Activated CD4-positive, CD25-positive, alpha-beta regulatory T cell treated with anti-CD3 and anti-CD28 coated beads, Interleukin-2, amount 50 U/mL, for 16 hours (primary cell): ENCODE measurements at regions not wholly inside any gene's neighbourhood (a gene's known extent, or its start where the extent isn't known, plus 50 kb on each side); places are given as distances from the start of the nearest gene placed in this dataset.
"Not testable (repeated sequence)": the region's sequence is repeated elsewhere in the genome, so short reads cannot be mapped to it uniquely, and the experiment has no call there.

Experiments
- DNase-seq: peaks from one replicate; pipeline ENCODE4 v3.0.0-alpha.2; 2020; ENCODE audit warnings: low read depth, low spot score

- no peak for DNase-seq
Observed at GRCh38 chr19:28117143-28117542, 1095.8 kb downstream of the UQCRFS1 start.

- not testable (repeated sequence) for DNase-seq
Observed at GRCh38 chr19:28116379-28116778, 1096.6 kb downstream of the UQCRFS1 start.

DNA sequence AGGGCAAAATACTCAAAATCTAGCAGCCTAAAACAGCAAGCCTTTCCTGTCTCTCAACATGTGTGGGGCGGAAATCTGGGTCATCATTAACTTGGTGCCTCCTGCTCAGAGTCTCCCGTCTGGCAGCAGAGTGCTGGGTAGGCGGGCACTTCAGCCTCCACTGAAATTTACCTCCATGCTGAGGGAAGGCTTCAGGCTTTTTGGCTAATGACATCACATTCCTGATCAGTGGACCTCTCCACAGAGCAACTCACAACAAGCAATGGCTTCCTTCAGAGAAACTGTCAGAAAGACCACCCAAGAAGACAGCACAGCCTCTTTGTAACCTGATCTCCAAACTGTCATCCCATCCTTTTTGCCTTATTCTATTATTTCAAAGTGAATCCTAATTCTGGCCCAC is 1109.0 kb downstream of the UQCRFS1 start:
- no peak for DNase-seq

GRCh38 chr19:28084659-28085157 is 1128.2 kb downstream of the UQCRFS1 start:
- not testable (repeated sequence) for DNase-seq

GRCh38 chr19:28076628-28077027 is 1136.3 kb downstream of the UQCRFS1 start:
- no peak for DNase-seq

- no peak for DNase-seq
Observed at GRCh38 chr19:28075229-28075628, 1137.7 kb downstream of the UQCRFS1 start.

DNA sequence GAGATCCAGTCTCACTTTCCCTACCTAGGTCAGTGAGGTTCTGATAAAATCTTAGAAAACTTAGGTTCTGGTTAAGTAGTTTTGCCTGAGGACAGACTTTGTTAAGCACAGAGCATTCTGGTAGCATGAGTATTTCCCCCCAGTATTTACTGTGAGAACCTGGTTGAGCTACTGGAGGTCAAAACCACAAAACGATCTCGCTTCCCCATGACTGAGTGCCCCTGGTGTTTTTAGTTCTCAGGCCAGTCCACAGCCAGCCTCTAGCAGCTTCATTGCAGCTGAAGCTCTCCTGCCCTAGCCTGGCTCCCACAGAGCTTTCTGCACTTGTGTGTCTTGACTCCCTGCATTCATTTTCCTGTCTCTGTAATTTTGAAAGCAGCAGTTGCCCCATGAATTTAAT is 1138.2 kb downstream of the UQCRFS1 start:
- no peak for DNase-seq

DNA sequence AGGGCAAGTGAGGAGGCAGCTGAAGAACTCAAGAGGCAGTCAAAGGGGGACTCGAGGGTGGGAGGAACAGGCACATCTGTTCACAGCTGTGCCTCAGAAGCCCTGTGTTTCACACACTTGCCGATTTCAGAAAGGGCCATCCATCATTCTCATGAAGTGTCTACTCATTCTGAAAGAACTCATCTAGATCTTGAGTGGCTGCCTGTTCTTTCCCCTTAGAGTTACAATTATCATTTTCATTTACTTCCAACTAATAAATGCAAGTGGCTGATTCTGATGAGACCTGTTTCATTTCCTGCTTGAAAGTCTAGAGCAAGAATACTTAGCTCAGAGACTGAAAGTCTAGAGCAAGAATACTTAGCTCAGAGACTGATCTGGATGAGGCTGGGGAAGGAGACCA is 1145.1 kb downstream of the UQCRFS1 start:
- no peak for DNase-seq

DNA sequence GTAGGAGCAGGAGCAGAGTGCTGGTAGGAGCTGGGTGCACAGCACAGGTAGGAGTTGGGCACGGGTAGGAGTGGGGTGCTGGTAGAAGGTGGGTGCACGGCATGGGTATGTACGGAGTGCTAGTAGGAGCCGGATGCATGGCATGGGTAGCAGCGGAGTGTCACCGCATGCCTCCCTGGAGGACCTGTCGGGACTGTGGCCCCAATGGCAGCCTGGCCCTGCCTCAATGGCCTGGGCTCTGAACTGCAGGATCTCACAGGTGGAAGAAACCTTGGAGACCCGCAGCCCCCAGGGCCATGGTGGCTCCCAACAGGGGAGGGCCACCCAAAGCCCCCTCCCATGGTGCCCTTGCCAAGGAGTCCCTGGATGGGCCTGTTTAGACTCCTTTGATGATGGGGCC is 1146.0 kb downstream of the UQCRFS1 start:
- DNase-seq: no peak

- no peak for DNase-seq
Observed at GRCh38 chr19:28066161-28066560, 1146.8 kb downstream of the UQCRFS1 start.

- DNase-seq: no peak
Observed at GRCh38 chr19:28065026-28065425, 1147.9 kb downstream of the UQCRFS1 start.

DNA sequence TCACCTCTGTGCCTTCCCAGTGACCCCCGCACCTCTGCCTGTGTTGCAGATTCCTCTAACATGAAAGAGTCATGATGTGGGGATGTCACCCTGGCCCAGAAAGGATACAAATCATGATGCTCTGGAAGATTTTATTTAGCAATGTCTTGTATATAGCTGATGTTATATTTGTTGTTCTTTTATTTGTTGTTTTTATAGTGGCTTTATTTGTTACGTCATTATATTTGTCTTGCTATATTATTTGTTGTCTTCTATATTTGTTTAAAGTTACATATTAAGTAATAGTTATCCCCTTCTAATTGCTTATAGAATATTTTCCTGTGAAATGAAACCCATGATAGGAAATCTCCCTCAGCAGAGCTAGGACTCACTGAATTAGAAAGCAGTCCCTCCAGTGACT is 1149.2 kb downstream of the UQCRFS1 start:
- DNase-seq: no peak

DNA sequence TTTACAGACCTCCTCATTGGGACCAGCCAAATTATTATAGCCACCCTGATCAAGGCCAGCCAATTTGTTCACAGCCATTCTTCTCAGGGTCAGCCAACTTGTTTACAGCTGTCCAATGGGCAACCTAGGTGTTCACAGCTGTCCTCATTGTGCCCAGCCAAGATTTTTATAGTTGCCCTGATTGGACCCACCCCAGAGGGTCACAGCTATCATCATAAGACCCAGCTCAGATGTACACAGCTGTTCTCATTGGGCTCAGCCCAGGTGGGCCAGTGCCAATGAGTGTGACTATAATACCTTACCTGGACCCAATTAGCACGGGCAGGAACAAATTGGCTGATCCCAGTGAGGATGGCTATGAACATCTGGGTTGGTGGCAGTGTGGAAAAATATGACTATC is 1151.8 kb downstream of the UQCRFS1 start:
- DNase-seq: no peak

GRCh38 chr19:28057026-28057425 is 1155.9 kb downstream of the UQCRFS1 start:
- not testable (repeated sequence) for DNase-seq

DNA sequence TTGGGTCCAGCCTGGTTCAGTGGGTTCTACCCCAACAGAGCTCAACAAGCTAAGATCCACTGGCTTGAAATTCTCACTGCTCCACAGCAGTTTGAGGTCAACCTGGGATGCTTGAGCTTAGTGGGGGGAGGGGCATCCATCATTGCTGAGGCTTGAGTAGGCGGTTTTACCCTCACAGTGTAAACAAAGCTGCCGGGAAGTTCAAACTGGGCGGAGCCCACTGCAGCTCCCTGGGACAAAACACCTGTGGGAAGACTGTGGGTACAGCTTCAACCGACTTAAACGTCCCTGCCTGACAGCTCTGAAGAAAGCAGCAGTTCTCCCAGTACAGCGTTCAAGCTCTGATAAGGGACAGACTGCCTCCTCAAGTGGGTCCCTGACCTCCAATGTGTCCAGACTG is 1161.9 kb downstream of the UQCRFS1 start:
- DNase-seq: no peak

DNA sequence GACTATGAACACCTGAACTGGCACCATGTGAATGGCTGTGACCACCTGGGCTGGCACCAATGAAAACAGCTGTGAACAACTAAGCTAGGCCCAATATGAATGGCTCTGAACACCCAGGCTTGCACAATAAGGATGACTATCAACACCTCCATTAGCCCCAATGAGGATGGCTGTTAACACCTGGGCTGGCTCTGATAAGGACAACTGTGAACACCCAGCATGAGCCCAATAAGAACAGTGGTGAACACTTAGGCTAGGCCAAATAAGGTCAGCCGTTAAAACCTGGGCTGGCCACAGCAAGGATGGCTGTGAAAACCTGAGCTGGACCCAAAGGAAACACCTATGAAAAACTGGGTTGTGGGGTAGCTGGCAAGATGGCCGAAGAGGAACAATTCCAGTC is 1163.1 kb downstream of the UQCRFS1 start:
- DNase-seq: no peak

- no peak for DNase-seq
Observed at GRCh38 chr19:28046932-28047331, 1166.0 kb downstream of the UQCRFS1 start.

DNA sequence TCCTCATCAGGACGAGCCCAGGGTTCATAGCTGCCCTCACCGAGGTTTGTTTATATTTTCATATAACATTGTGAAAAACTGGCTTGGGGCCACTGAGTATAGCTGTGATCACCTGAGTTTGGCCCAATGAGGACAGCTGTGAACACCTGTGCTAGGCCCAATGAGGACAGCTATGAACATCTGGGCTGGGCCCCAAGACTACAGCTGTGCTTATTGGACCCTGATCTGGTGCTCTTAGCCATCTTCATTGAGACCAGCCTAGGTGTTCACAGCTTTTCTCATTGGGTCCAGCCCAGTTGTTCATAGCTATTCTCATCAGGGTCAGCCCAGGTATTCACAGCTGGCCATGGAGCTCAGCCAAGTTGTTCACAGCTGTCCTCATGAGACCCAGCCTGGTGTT is 1167.3 kb downstream of the UQCRFS1 start:
- no peak for DNase-seq

DNA sequence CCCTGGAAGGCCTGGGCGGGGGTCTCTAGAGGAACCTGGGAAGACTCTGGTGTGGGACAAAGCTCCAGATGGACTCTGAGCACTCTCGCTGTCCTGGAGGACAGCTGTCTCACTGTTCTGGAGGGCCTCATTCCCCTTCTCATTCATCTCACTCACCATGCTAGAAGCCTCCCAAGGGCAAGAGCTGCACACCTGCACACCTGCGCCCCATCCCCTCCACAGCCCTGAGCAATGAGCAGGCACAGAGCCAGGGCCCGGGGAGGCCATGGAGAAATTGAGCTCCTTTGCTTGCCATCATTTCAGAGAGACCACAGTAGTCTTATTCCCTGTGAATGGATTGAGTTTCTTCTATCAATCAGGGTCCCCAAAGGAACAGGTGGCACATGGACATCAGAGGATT is 1168.5 kb downstream of the UQCRFS1 start:
- no peak for DNase-seq

GRCh38 chr19:28042516-28042915 is 1170.4 kb downstream of the UQCRFS1 start:
- no peak for DNase-seq

GRCh38 chr19:28039677-28040381 is 1173.1 kb downstream of the UQCRFS1 start:
- no peak for DNase-seq

DNA sequence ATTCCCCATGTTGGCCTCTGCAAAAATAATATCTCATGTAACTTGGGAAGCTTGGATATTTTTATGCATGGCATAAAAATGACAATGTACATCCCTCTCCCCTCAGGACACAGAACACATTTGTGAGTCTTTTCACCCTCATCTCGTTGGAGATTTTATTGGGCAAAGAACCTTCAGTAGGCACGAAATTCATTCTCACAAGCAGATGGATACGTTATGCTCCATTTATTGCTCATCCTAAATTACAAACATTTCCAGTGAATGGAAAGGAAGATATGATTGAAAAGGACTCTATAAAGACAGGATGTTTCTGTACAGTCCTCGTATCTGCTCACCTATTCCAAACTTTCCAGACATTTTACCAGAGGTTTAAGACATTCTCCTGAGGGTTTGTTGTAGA is 1175.8 kb downstream of the UQCRFS1 start:
- DNase-seq: no peak

- no peak for DNase-seq
Observed at GRCh38 chr19:28036486-28036885, 1176.5 kb downstream of the UQCRFS1 start.

DNA sequence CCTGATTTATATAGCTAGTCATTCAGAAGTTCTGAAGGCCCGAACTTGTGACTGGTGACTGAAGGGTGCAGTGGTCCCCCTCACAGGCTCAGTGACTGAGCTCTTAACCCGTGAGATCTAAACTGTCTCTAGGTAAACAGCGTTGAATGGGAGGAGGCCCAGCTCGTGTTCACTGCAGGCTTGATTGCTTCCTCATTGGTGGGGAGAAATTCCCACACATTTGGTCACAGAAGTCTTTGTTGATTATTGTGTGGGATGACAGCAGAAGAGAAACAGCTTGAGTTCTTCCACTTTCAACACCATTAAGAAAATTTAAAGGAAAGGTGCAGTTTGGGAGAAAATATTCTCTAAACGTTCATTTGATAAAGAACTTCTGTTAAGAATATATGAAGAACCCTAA is 1178.0 kb downstream of the UQCRFS1 start:
- no peak for DNase-seq
